K562 (cell line): ENCODE measurements at regions not wholly inside any gene's neighbourhood (a gene's known extent, or its start where the extent isn't known, plus 50 kb on each side); places are given as distances from the start of the nearest gene placed in this dataset.

Experiments used
- CEBPB ChIP-seq: fragments of 450-650 bp; IDR thresholded peaks from 2 replicates; pipeline ENCODE4 v1.6.1; 2016; ENCODE audit warnings: missing genetic modification characterization, missing compliant biosample characterization
- CTCF ChIP-seq, 3 experiments: IDR thresholded peaks in 2 of 3; conservative IDR thresholded peaks in 1 of 3; 2 replicates each; pipeline ENCODE4 v1.5.1; 2011 to 2012; ENCODE audit warnings: low read length in 3 of 3, mild to moderate bottlenecking in 3 of 3, control low read depth in 2 of 3, improper control_type of control experiment in 1 of 3, inconsistent platforms in 1 of 3, low read depth in 1 of 3, mixed read lengths in 1 of 3, moderate library complexity in 1 of 3; ENCODE audit not compliant: insufficient read depth in 2 of 3
- EP300 ChIP-seq: IDR thresholded peaks from 2 replicates; pipeline ENCODE4 v1.6.1; 2012; ENCODE audit warnings: low read length, improper control_type of control experiment
- FOXM1 ChIP-seq, 2 experiments: fragments of 450-650 bp in 1 of 2; sonication (generic) in 1 of 2; formaldehyde crosslinking in 1 of 2; IDR thresholded peaks; 2 replicates each; pipeline versions ENCODE4 v1.6.1 to v1.9.0; 2017 to 2022; ENCODE audit warnings: low read depth in 2 of 2, mild to moderate bottlenecking in 2 of 2, missing genetic modification reagents in 1 of 2, moderate library complexity in 1 of 2
- MEF2A ChIP-seq: IDR thresholded peaks from 2 replicates; pipeline ENCODE4 v1.6.1; 2011; ENCODE audit warnings: low read depth, mild to moderate bottlenecking, low read length, moderate library complexity; ENCODE audit not compliant: control insufficient read depth
- PHB2 ChIP-seq: fragments of 450-650 bp; IDR thresholded peaks from 2 replicates; pipeline ENCODE4 v1.6.1; 2017; ENCODE audit warnings: low read depth
- SRF ChIP-seq, 2 experiments: fragments of 250-450, 450-650 bp in 1 of 2; sonication (Bioruptor Pico) in 1 of 2; sonication (generic) in 1 of 2; formaldehyde crosslinking; IDR thresholded peaks; 2 replicates each; pipeline versions ENCODE4 v1.5.0 to v1.5.1; 2020 to 2022; ENCODE audit warnings: mild to moderate bottlenecking in 1 of 2, missing genetic modification reagents in 1 of 2
- TAF9B ChIP-seq: fragments of 450-650 bp; IDR thresholded peaks from 2 replicates; pipeline ENCODE4 v1.6.1; 2018; ENCODE audit warnings: mild to moderate bottlenecking; ENCODE audit not compliant: partially characterized antibody
- ZNF121 ChIP-seq: sonication (generic); formaldehyde crosslinking; conservative IDR thresholded peaks from 2 replicates; pipeline ENCODE4 v1.8.0; 2022; ENCODE audit warnings: missing genetic modification reagents
- ZNF512 ChIP-seq: IDR thresholded peaks from 2 replicates; pipeline ENCODE4 v1.6.1; 2016; ENCODE audit warnings: missing genetic modification characterization, missing compliant biosample characterization

GRCh38 chr3:45332901-45333407, 55.4 kb upstream of the LARS2 start:
- TF ChIP-seq EP300, result no peak
- TF ChIP-seq ZNF512 (tag), result no peak
- TF ChIP-seq MEF2A, result no peak
- TF ChIP-seq TAF9B, result no peak
- no peak for TF ChIP-seq ZNF121
- TF ChIP-seq FOXM1 (IDR thresholded peaks at IDR 0.05; ENCODE audit: low read depth), result no peak
- TF ChIP-seq FOXM1 (CRISPR knock-in tag; IDR thresholded peaks at IDR 0.05; ENCODE audit: low read depth), result no peak
- TF ChIP-seq CTCF (IDR thresholded peaks at IDR 0.05 in 2 of 3, conservative IDR thresholded peaks at IDR 0.05 in 1 of 3; ENCODE audit: insufficient read depth in 2 of 3, low read depth in 1 of 3, low read length in 3 of 3), result no peak
- no peak for TF ChIP-seq PHB2
- TF ChIP-seq CEBPB, result no peak
- no peak; a peak in 1 of 4 replicates for TF ChIP-seq SRF (CRISPR knock-in tag; IDR thresholded peaks at IDR 0.05)
